CD4-positive, alpha-beta T cell treated with Interleukin-2 at 100 ng/mL for 4 hours (primary cell): ENCODE measurements at regions not wholly inside any gene's neighbourhood (a gene's known extent, or its start where the extent isn't known, plus 50 kb on each side); places are given as distances from the start of the nearest gene placed in this dataset.

ENCODE experiments used
- DNase-seq: peaks from one replicate; pipeline ENCODE4 v3.0.0-alpha.2; 2020; ENCODE audit warnings: low spot score

GRCh38 chr4:59869559-59869958 lies 1330.6 kb upstream of the ADGRL3 start:
- DNase-seq = no peak

DNA sequence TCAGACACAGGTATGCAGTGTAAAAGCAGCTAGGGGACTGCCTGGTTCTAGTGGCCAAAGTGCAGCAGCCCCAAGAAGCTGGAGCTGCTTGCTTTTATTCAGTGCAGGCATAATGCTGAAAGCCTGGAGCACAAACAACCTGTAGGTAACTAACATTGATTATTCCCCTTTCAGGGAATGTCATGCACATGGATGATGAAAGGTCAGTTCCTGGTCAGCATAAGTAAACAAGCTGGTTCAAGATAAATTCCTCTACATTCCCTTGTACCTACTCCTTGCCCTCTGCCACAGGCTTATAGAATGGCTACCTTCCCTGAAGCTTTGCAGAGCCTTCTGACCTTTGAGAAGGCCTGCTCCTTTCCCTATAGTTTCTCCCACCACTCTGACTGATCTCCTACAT lies 1318.5 kb upstream of the ADGRL3 start:
- no peak for DNase-seq

- DNase-seq = no peak
Observed at GRCh38 chr4:59904331-59904730, 1295.8 kb upstream of the ADGRL3 start.

- DNase-seq = no peak
Observed at GRCh38 chr4:59920416-59920815, 1279.7 kb upstream of the ADGRL3 start.

DNA sequence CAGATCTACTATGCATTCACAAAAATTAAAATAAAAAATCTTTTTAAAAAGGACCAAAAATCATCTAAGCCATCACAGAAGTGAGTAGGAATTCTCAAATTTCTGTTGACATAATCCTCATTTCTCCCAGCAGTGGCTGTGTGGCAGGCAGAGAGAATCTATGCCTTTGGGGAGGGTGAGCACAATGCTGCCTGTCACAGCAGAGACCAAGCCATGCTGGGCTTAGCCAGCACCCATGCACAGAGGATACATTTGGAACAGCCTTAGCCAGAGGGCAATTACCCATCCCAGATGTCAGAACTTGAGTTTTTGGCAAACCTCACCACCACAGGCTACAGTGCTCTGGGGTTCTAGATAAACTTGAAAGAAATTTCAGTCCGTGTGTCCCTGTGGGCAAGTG lies 1274.8 kb upstream of the ADGRL3 start:
- DNase-seq = no peak

DNA sequence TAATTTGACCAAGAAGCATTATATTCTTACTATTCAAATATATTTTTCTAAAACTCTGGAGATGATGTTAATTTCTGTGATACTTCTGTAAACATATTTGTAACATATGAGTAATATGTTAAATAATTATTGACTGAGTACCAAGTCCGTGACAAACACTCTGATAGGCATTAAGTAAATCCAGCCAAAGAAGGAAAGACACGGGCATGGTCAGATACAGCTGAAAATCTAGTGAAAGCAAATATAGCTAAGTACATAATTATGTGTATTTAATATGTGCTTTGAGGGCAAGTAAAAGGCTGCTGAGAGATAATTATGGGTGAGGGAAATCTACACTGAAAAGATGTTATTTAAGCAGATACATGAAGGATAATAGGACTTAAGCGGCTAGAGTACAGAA lies 1263.6 kb upstream of the ADGRL3 start:
- DNase-seq = no peak

GRCh38 chr4:59938166-59938565 lies 1262.0 kb upstream of the ADGRL3 start:
- DNase-seq = no peak

- no peak for DNase-seq
Observed at GRCh38 chr4:59945277-59945676, 1254.8 kb upstream of the ADGRL3 start.

DNA sequence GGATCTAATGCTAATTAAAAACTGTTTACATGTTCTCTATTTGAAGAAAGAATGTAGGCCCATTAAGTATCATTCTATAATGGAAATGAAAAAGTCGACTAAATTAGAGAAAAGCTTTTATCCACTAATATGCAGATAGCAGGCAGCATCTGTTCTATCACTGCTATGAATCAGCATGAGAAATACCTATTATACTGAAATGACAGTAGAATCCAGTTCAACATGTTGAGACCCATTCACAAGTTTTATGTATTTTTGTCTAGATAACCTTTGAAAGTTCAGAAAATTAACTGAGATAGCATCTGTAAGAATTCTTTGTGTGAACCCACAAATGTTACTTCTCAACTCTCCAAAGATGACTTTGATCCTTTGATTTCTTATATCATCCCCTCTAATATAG lies 1254.4 kb upstream of the ADGRL3 start:
- no peak for DNase-seq

GRCh38 chr4:59956366-59956765 lies 1243.8 kb upstream of the ADGRL3 start:
- no peak for DNase-seq

DNA sequence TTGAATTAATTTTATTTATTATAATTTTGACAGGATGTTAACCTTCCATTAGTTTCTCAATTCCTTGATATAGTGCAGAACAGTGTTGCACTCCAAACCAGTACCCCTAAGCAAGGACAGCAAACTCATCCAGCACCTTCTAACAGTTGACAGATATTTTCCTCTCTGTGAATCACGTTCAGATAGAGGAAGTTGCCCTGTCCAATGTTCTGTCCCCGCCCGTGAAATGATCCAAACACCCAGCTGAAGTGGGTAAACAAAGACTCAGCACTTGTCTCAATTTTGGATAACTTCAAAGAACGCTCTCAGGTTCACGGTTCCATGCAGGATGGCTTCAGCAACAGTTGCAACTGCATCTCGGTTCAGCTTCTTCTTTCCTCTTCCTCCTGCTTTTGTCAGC lies 1240.0 kb upstream of the ADGRL3 start:
- DNase-seq = no peak

GRCh38 chr4:59966758-59967157 lies 1233.4 kb upstream of the ADGRL3 start:
- no peak for DNase-seq

GRCh38 chr4:59968796-59969195 lies 1231.3 kb upstream of the ADGRL3 start:
- DNase-seq = no peak

DNA sequence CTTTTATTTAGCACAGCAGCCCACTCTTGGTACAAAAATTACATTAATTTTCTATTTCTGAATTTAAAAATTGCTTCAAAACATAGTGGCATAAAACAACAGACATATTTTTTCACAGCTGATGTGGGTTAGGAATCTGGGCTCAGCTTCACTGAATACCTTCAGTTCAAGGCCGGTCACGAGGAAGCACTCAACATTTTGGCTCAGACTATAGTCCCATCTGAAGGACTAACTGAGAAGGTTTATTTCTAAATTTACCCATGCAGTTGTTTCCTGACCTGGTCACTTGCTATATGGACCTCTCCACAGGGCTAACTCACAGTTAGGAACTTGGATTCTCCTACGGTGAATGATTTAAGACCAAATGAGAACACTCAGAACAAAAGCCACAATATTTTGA lies 1230.2 kb upstream of the ADGRL3 start:
- no peak for DNase-seq

GRCh38 chr4:59971952-59972351 lies 1228.2 kb upstream of the ADGRL3 start:
- DNase-seq = no peak

DNA sequence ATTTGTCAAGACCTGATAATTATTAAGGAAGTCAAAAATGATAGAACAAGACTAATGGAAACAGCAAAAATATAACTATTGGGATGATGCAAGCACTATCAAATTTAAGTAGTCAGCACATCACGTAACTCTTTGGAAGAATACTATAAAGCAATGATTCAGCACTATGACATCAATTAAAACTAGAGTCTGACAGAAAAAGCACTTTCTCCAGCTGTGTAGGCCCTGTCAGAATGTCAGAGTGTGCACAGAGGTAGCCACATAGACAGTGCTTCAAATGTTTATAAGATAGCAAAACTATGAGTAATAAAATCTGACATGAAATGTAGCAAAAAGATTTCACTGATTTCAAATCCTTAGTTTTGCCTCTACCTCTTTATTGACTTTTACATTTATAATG lies 1226.6 kb upstream of the ADGRL3 start:
- no peak for DNase-seq

DNA sequence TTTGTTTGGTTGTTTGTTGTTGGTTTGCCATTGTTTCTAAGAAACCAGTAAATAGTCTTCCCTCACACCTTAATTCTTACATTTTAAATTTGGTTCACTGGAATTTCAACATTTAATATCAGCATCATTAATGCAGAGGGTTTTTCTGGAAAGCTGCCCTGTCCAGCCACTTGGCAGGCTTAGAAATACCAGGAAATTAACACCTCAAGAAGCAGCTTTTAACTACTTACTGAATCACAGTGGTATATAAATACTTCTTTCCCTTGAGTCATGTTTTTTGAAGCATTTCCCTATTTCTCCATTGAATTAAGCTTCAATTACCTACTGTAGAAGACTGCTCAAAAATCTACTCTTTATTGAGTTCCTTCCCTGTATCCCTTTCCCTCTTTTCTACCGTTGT lies 1221.1 kb upstream of the ADGRL3 start:
- DNase-seq = no peak

DNA sequence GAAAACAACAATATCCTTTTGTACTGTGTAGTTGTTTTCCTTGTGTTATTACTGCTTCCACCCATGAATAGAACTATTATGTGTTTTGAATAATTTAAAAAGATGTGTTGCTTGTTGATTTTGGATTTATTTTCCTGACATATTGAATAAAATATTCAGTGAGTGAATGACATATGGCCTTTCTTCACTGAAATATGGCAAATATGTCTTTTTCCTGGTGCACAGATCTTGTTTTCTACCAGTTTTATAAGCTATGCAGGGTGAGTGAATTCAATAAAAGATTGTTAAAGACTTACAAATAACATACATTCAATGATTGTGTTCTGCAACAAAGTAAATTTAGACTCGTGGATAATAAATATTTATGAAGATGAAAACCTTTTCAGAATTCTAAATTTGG lies 1216.3 kb upstream of the ADGRL3 start:
- DNase-seq = no peak

- no peak for DNase-seq
Observed at GRCh38 chr4:59987289-59987688, 1212.8 kb upstream of the ADGRL3 start.

GRCh38 chr4:59994118-59994517 lies 1206.0 kb upstream of the ADGRL3 start:
- no peak for DNase-seq

GRCh38 chr4:60002603-60003337 lies 1197.4 kb upstream of the ADGRL3 start:
- no peak for DNase-seq

- no peak for DNase-seq
Observed at GRCh38 chr4:60013464-60014184, 1186.5 kb upstream of the ADGRL3 start.

- DNase-seq = no peak
Observed at GRCh38 chr4:60016971-60017370, 1183.2 kb upstream of the ADGRL3 start.

- no peak for DNase-seq
Observed at GRCh38 chr4:60019180-60019579, 1180.9 kb upstream of the ADGRL3 start.
